H1 (cell line): ENCODE measurements at regions not wholly inside any gene's neighbourhood (a gene's known extent, or its start where the extent isn't known, plus 50 kb on each side); places are given as distances from the start of the nearest gene placed in this dataset.

Source experiments
- CTCF ChIA-PET: fragments of 300-600 bp; sonication (Branson Sonifier 250); formaldehyde crosslinking; loops from one replicate; lab custom pipeline; 2021; ENCODE audit not compliant: partially characterized antibody; lab: Charles Lee
- POLR2A ChIA-PET: fragments of 300-600 bp; sonication (Branson Sonifier 250); formaldehyde crosslinking; loops from one replicate; lab custom pipeline; 2021; ENCODE audit warnings: inconsistent platforms; ENCODE audit not compliant: partially characterized antibody; lab: Charles Lee
- DNase-seq, 2 experiments: peaks; one replicate each; pipeline versions ENCODE4 v3.0.0 to v3.0.0-alpha.2; 2010 to 2022; ENCODE audit warnings: low spot score in 2 of 2, low read depth in 1 of 2, mixed read lengths in 1 of 2
- FAIRE-seq: peaks from 2 replicates; lab custom pipeline; 2011; peaks lifted over from hg19 to GRCh38; lab: Jason Lieb, UNC
- H2AFZ ChIP-seq: 2 replicates; pipeline ENCODE4 v1.8.1; 2012; ENCODE audit warnings: low read length, inconsistent platforms
- H2AK5ac ChIP-seq: 2 replicates; pipeline ENCODE4 v1.6.1; 2013; ENCODE audit warnings: low read depth, low read length
- H2BK120ac ChIP-seq: replicated peaks from 2 replicates; pipeline ENCODE3; 2013; ENCODE audit warnings: low read depth, low read length, inconsistent platforms
- H2BK12ac ChIP-seq: 2 replicates; pipeline ENCODE4 v1.6.1; 2013; ENCODE audit warnings: low read depth, low read length
- H2BK15ac ChIP-seq: 2 replicates; pipeline ENCODE4 v1.6.1; 2013; ENCODE audit warnings: low read length
- H2BK20ac ChIP-seq: 2 replicates; pipeline ENCODE4 v1.6.1; 2013; ENCODE audit warnings: low read length
- H2BK5ac ChIP-seq: 2 replicates; pipeline ENCODE4 v1.6.1; 2013; ENCODE audit warnings: low read depth, low read length
- H3K14ac ChIP-seq: 2 replicates; pipeline ENCODE4 v1.6.1; 2013; ENCODE audit warnings: inconsistent platforms; ENCODE audit not compliant: insufficient read length
- H3K18ac ChIP-seq: 2 replicates; pipeline ENCODE4 v1.6.1; 2013; ENCODE audit warnings: low read length; ENCODE audit errors: extremely low read depth
- H3K23ac ChIP-seq: 2 replicates; pipeline ENCODE4 v1.6.1; 2013; ENCODE audit warnings: inconsistent platforms; ENCODE audit not compliant: insufficient read length
- H3K23me2 ChIP-seq: 2 replicates; pipeline ENCODE4 v1.6.1; 2013; ENCODE audit warnings: low read depth, low read length
- H3K27ac ChIP-seq: 2 replicates; pipeline ENCODE4 v1.6.1; 2011; ENCODE audit warnings: low read depth, low read length, inconsistent platforms
- H3K27me3 ChIP-seq, 4 experiments: replicated peaks in 1 of 4; 1 replicate in 1 of 4; 2 replicates in 3 of 4; pipeline versions ENCODE4 v1.6.1 to v1.8.1; 2011 to 2013; ENCODE audit warnings: low read length in 3 of 4, mild to moderate bottlenecking in 3 of 4, inconsistent platforms in 2 of 4, mixed read lengths in 2 of 4, moderate library complexity in 1 of 4; ENCODE audit not compliant: control insufficient read depth in 3 of 4, insufficient read depth in 3 of 4; ENCODE audit errors: extremely low read depth in 1 of 4
- H3K36me3 ChIP-seq, 4 experiments: 2 replicates each; pipeline versions ENCODE4 v1.6.1 to v1.8.1; 2011 to 2013; ENCODE audit warnings: mild to moderate bottlenecking in 4 of 4, low read length in 3 of 4, moderate library complexity in 2 of 4, control low read depth in 1 of 4, inconsistent platforms in 1 of 4; ENCODE audit not compliant: insufficient read depth in 4 of 4, control insufficient read depth in 2 of 4
- H3K4ac ChIP-seq: replicated peaks from 2 replicates; pipeline ENCODE3; 2013; ENCODE audit warnings: low read length, low read depth, mixed read lengths, inconsistent platforms; ENCODE audit not compliant: insufficient read length
- H3K4me1 ChIP-seq, 4 experiments: replicated peaks in 1 of 4; 1 replicate in 1 of 4; 2 replicates in 3 of 4; pipeline versions ENCODE4 v1.6.1 to v1.8.1; 2011 to 2013; ENCODE audit warnings: low read length in 3 of 4, inconsistent platforms in 2 of 4, mixed read lengths in 1 of 4; ENCODE audit not compliant: insufficient read depth in 4 of 4, control insufficient read depth in 3 of 4
- H3K4me2 ChIP-seq, 2 experiments: 2 replicates each; pipeline versions ENCODE4 v1.6.1 to v1.8.1; 2011 to 2013; ENCODE audit warnings: low read depth in 2 of 2, low read length in 2 of 2, control low read depth in 1 of 2, inconsistent platforms in 1 of 2, mild to moderate bottlenecking in 1 of 2; ENCODE audit not compliant: insufficient read depth in 1 of 2
- H3K4me3 ChIP-seq, 4 experiments: fragments of 200-600, 300-600 bp in 1 of 4; sonication (generic), shearing (Covaris generic), sonication (Bioruptor Twin) in 1 of 4; 2 replicates each; pipeline versions ENCODE4 v1.5.1 to v1.8.1; 2011 to 2016; ENCODE audit warnings: low read length in 4 of 4, low read depth in 3 of 4, control low read depth in 2 of 4, inconsistent platforms in 2 of 4, mild to moderate bottlenecking in 2 of 4, mixed read lengths in 1 of 4, moderate library complexity in 1 of 4; ENCODE audit not compliant: insufficient read depth in 2 of 4; ENCODE audit errors: extremely low read depth in 1 of 4
- H3K56ac ChIP-seq: replicated peaks from 2 replicates; pipeline ENCODE3; 2013; ENCODE audit warnings: low read depth, mild to moderate bottlenecking, mixed read lengths, low read length, inconsistent platforms; ENCODE audit not compliant: insufficient read length
- H3K79me1 ChIP-seq: 2 replicates; pipeline ENCODE4 v1.6.1; 2013; ENCODE audit warnings: low read depth, low read length, control low read depth
- H3K79me2 ChIP-seq, 2 experiments: 2 replicates each; pipeline versions ENCODE4 v1.6.1 to v1.8.1; 2012 to 2013; ENCODE audit warnings: low read length in 2 of 2, mild to moderate bottlenecking in 2 of 2, inconsistent platforms in 1 of 2; ENCODE audit not compliant: insufficient read depth in 2 of 2, control insufficient read depth in 1 of 2
- H3K9ac ChIP-seq, 4 experiments: replicated peaks in 1 of 4; 1 replicate in 1 of 4; 2 replicates in 3 of 4; pipeline versions ENCODE4 v1.6.1 to v1.8.1; 2011 to 2013; ENCODE audit warnings: low read depth in 3 of 4, low read length in 3 of 4, control low read depth in 2 of 4, mild to moderate bottlenecking in 2 of 4, moderate library complexity in 2 of 4, inconsistent platforms in 1 of 4; ENCODE audit errors: extremely low read depth in 1 of 4
- H3K9me3 ChIP-seq, 2 experiments: 2 replicates each; pipeline versions ENCODE4 v1.6.1 to v1.8.1; 2012 to 2013; ENCODE audit warnings: mild to moderate bottlenecking in 2 of 2, moderate library complexity in 2 of 2, control low read depth in 1 of 2, inconsistent platforms in 1 of 2, low read depth in 1 of 2, low read length in 1 of 2, mixed read lengths in 1 of 2; ENCODE audit not compliant: insufficient read depth in 2 of 2
- H4K20me1 ChIP-seq, 2 experiments: replicated peaks in 1 of 2; 2 replicates each; pipeline versions ENCODE3 to v1.8.1; 2011 to 2013; ENCODE audit warnings: inconsistent platforms in 2 of 2, low read length in 2 of 2, mild to moderate bottlenecking in 1 of 2; ENCODE audit not compliant: insufficient read depth in 2 of 2, control insufficient read depth in 1 of 2
- H4K5ac ChIP-seq: 2 replicates; pipeline ENCODE4 v1.6.1; 2013; ENCODE audit warnings: low read length, low read depth, mixed read lengths, inconsistent platforms; ENCODE audit not compliant: insufficient read length
- H4K8ac ChIP-seq: 2 replicates; pipeline ENCODE4 v1.8.0; 2013; ENCODE audit warnings: mild to moderate bottlenecking, moderate library complexity, low read length, inconsistent platforms; ENCODE audit not compliant: insufficient read depth; ENCODE audit errors: extremely low read depth
- H4K91ac ChIP-seq: replicated peaks from 2 replicates; pipeline ENCODE3; 2013; ENCODE audit warnings: low read length, mixed read lengths, inconsistent platforms; ENCODE audit not compliant: insufficient read length
- CBX8 ChIP-seq: fragments of 300-800, 300-1000 bp; sonication (generic); IDR thresholded peaks from 2 replicates; pipeline ENCODE4 v1.7.1; 2016; ENCODE audit warnings: low read depth, low read length, borderline replicate concordance
- EGR1 ChIP-seq: IDR thresholded peaks from 2 replicates; pipeline ENCODE4 v1.6.1; 2011; ENCODE audit warnings: low read depth, low read length, borderline replicate concordance
- EP300 ChIP-seq, 2 experiments: IDR thresholded peaks; 1 replicate in 1 of 2; 2 replicates in 1 of 2; pipeline ENCODE4 v1.6.1; 2011 to 2012; ENCODE audit warnings: low read depth in 2 of 2, low read length in 2 of 2, mild to moderate bottlenecking in 2 of 2, borderline replicate concordance in 1 of 2, inconsistent platforms in 1 of 2, moderate library complexity in 1 of 2
- GABPA ChIP-seq: IDR thresholded peaks from 2 replicates; pipeline ENCODE4 v1.6.1; 2011; ENCODE audit warnings: mild to moderate bottlenecking, low read length, moderate library complexity, borderline replicate concordance; ENCODE audit not compliant: insufficient read depth
- HDAC6 ChIP-seq: IDR thresholded peaks from one replicate; pipeline ENCODE4 v1.7.1; 2012; ENCODE audit warnings: low read depth, mild to moderate bottlenecking, inconsistent platforms, low read length, moderate library complexity
- KDM5A ChIP-seq: fragments of 200-600 bp; IDR thresholded peaks from 2 replicates; pipeline ENCODE4 v1.7.1; 2012; ENCODE audit warnings: mild to moderate bottlenecking, low read length, inconsistent platforms, mixed read lengths
- POLR2A ChIP-seq, 2 experiments: IDR thresholded peaks; 1 replicate in 1 of 2; 2 replicates in 1 of 2; pipeline ENCODE4 v1.6.1; 2011; ENCODE audit warnings: low read depth in 2 of 2, low read length in 2 of 2, mild to moderate bottlenecking in 2 of 2; ENCODE audit errors: control extremely low read depth in 1 of 2
- RBBP5 ChIP-seq: IDR thresholded peaks from 2 replicates; pipeline ENCODE4 v1.7.1; 2012; ENCODE audit warnings: low read depth, mild to moderate bottlenecking, inconsistent platforms, low read length, moderate library complexity, borderline replicate concordance
- TAF7 ChIP-seq: optimal IDR thresholded peaks from 2 replicates; pipeline ENCODE3; 2011; ENCODE audit warnings: low read depth, mild to moderate bottlenecking, inconsistent platforms, low read length, moderate library complexity, borderline replicate concordance
- TEAD4 ChIP-seq: IDR thresholded peaks from 2 replicates; pipeline ENCODE4 v1.6.1; 2012; ENCODE audit warnings: low read depth, low read length, inconsistent platforms, mixed read lengths
- ZNF274 ChIP-seq: IDR thresholded peaks from 2 replicates; pipeline ENCODE4 v1.7.0; 2012; ENCODE audit warnings: low read length, borderline replicate concordance; ENCODE audit errors: extremely low read depth
- WGBS, 2 experiments: shearing (Covaris generic) in 1 of 2; methylation state at CpG; one replicate each; pipeline versions ENCODE4 v1.1.6 to v1.1.7; 2013 to 2015; ENCODE audit warnings: low lambda C conversion rate in 2 of 2, mixed read lengths in 2 of 2, inconsistent platforms in 1 of 2, low coverage in 1 of 2, missing lambda C conversion rate in 1 of 2; ENCODE audit not compliant: insufficient replicate concordance in 2 of 2, insufficient coverage in 1 of 2, insufficient read length in 1 of 2; ENCODE audit errors: extremely low coverage in 1 of 2, missing lambda C conversion rate in 1 of 2; 5-methylcytosine and 5-hydroxymethylcytosine counted together

- no peak overlapping the region for H2BK20ac ChIP-seq
- no peak overlapping the region for H4K8ac ChIP-seq
- DNase-seq (peak in 1 of 2 experiments; percentile 22), FAIRE-seq (no peak)
- POLR2A ChIA-PET, result no interaction called here
- H3K4me2 ChIP-seq, result no peak overlapping the region
- H3K36me3 ChIP-seq, result no peaks in the 10 kb centered on the region
- H3K4ac ChIP-seq, result no peak overlapping the region
- 88% methylated on average over 7 of the region's 8 CpGs; no CpG with 5 or more reads in 1 of the 2 experiments for WGBS, 2 experiments
- no peak overlapping the region for H3K56ac ChIP-seq
- H3K9me3 ChIP-seq, result no peaks in the 10 kb centered on the region
- no peak overlapping the region for H3K9ac ChIP-seq
- no peak overlapping the region for H3K27ac ChIP-seq
- CTCF ChIA-PET, result interaction anchor here (0.6 to 1.2 kb wide), 2 partner anchors 8 to 139 kb away, joined by 3 read pairs; no protein-coding TSS in a partner anchor
- H2AK5ac ChIP-seq, result no peak overlapping the region
- H3K27me3 ChIP-seq, result no peaks in the 10 kb centered on the region
- no peak overlapping the region for H2BK5ac ChIP-seq
- H3K4me3 ChIP-seq, result no peak overlapping the region
- no peak overlapping the region for H2AFZ ChIP-seq
- H2BK120ac ChIP-seq, result no peak overlapping the region
- H3K79me1 ChIP-seq, result no peaks in the 10 kb centered on the region
- H3K14ac ChIP-seq, result no peak overlapping the region
- no peak overlapping the region for H4K5ac ChIP-seq
- H4K91ac ChIP-seq, result no peak overlapping the region
- H3K79me2 ChIP-seq, result no peaks in the 10 kb centered on the region
- no peaks in the 10 kb centered on the region for H3K23me2 ChIP-seq
- no peak overlapping the region for H2BK15ac ChIP-seq
- no peaks in the 10 kb centered on the region for H4K20me1 ChIP-seq
- H3K23ac ChIP-seq, result no peak overlapping the region
- no peak overlapping the region for H3K18ac ChIP-seq
- no peaks in the 10 kb centered on the region for H3K4me1 ChIP-seq
- H2BK12ac ChIP-seq, result no peak overlapping the region
- TF ChIP-seq GABPA (no peak), ZNF274 (no peak), RBBP5 (no peak), KDM5A (no peak), TEAD4 (no peak), CBX8 (no peak), EGR1 (no peak), TAF7 (no peak), POLR2A (IDR thresholded peaks at IDR 0.05; ENCODE audit: control extremely low read depth in 1 of 2, low read depth in 2 of 2, low read length in 2 of 2) (no peak), EP300 (IDR thresholded peaks at IDR 0.05; ENCODE audit: borderline replicate concordance in 1 of 2, low read depth in 2 of 2, low read length in 2 of 2) (no peak), HDAC6 (no peak)
Observed at GRCh38 chr1:4053160-4053748, 153.2 kb upstream of the C1orf174 start.
